ENCODE measurements at regions not wholly inside any gene's neighbourhood (a gene's known extent, or its start where the extent isn't known, plus 50 kb on each side); places are given as distances from the start of the nearest gene placed in this dataset.
"Not testable (repeated sequence)": the region's sequence is repeated elsewhere in the genome, so short reads cannot be mapped to it uniquely, and the experiment has no call there.

DNA sequence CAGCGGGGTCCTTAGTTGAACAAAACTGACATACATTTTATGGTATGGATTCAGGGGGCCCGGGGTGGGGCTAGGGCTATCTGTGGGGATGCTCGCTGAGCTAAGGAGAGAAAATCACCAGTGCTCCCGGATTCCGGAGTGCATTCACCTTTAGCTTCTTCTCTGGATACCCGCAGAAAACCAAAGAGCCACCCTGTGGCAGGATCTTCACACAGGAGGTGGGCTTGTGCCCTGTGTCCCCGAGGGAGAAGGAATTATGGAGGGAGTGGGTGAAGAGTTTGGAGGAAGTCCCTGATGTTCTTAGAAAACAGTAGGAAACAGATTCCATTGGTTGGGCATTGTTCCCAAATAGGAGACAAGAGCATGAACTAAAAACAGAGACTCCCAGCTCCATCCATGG is 385.2 kb upstream of the DEFB115 start:
- not testable (repeated sequence) for TF ChIP-seq CTCF (IDR thresholded peaks at IDR 0.05 in 4 of 5, conservative IDR thresholded peaks at IDR 0.05 in 1 of 5); POLR2A (IDR thresholded peaks at IDR 0.05)

Data from gastrocnemius medialis (tissue), 4 donors.